Keratinocyte (primary cell): ENCODE measurements at regions not wholly inside any gene's neighbourhood (a gene's known extent, or its start where the extent isn't known, plus 50 kb on each side); places are given as distances from the start of the nearest gene placed in this dataset.

ENCODE experiments used
- CTCF ChIP-seq, 3 experiments: IDR thresholded peaks in 1 of 3; conservative IDR thresholded peaks in 1 of 3; optimal IDR thresholded peaks in 1 of 3; 2 replicates in 2 of 3; 3 replicates in 1 of 3; pipeline versions ENCODE3 to v1.5.1; 2011; ENCODE audit warnings: low read length in 3 of 3, mild to moderate bottlenecking in 3 of 3, moderate library complexity in 2 of 3, control low read depth in 1 of 3, inconsistent platforms in 1 of 3; ENCODE audit not compliant: insufficient read depth in 2 of 3; ENCODE audit errors: extremely low read depth in 1 of 3
- EZH2 ChIP-seq: IDR thresholded peaks from one replicate; pipeline ENCODE4 v1.6.1; 2012; ENCODE audit warnings: inconsistent platforms, mild to moderate bottlenecking, low read length, moderate library complexity

GRCh38 chr4:127370604-127371003 lies 262.2 kb upstream of the INTU start:
- TF ChIP-seq CTCF (optimal IDR thresholded peaks at IDR 0.05 in 1 of 3, IDR thresholded peaks at IDR 0.05 in 1 of 3, conservative IDR thresholded peaks at IDR 0.05 in 1 of 3; ENCODE audit: extremely low read depth in 1 of 3, insufficient read depth in 2 of 3, low read length in 3 of 3) (no peak), EZH2 (no peak)
